DOHH2 (cell line): ENCODE measurements at regions not wholly inside any gene's neighbourhood (a gene's known extent, or its start where the extent isn't known, plus 50 kb on each side); places are given as distances from the start of the nearest gene placed in this dataset.

Experiments
- H3F3A ChIP-seq: fragments of 200-600 bp; sonication (generic), shearing (Covaris generic); 2 replicates; pipeline ENCODE4 v1.6.0; 2016; ENCODE audit warnings: antibody characterized with exemption, mild to moderate bottlenecking; ENCODE audit not compliant: control insufficient read depth, insufficient read depth
- H3K27ac ChIP-seq: fragments of 200-600 bp; sonication (generic); 2 replicates; pipeline ENCODE4 v1.5.1; 2014; ENCODE audit warnings: low read depth, mild to moderate bottlenecking, low read length, moderate library complexity
- H3K27me3 ChIP-seq: fragments of 200-600 bp; sonication (generic); 2 replicates; pipeline ENCODE4 v1.6.1; 2014; ENCODE audit warnings: mild to moderate bottlenecking, low read length, mixed read lengths; ENCODE audit not compliant: control insufficient read depth
- H3K36me3 ChIP-seq: fragments of 200-600 bp; sonication (generic); 2 replicates; pipeline ENCODE4 v1.6.1; 2014; ENCODE audit warnings: mild to moderate bottlenecking, low read length, moderate library complexity, mixed read lengths; ENCODE audit not compliant: control insufficient read depth
- H3K4me1 ChIP-seq: fragments of 200-600 bp; sonication (generic); 2 replicates; pipeline ENCODE4 v1.6.1; 2014; ENCODE audit warnings: mild to moderate bottlenecking, low read length, mixed read lengths; ENCODE audit not compliant: control insufficient read depth
- H3K4me2 ChIP-seq: fragments of 200-600 bp; sonication (generic); 2 replicates; pipeline ENCODE4 v1.6.0; 2014; ENCODE audit warnings: mild to moderate bottlenecking, low read length, moderate library complexity
- H3K4me3 ChIP-seq: fragments of 200-600 bp; sonication (generic); 2 replicates; pipeline ENCODE4 v1.5.1; 2014; ENCODE audit warnings: mild to moderate bottlenecking, low read length, mixed read lengths
- H3K79me2 ChIP-seq: fragments of 200-600 bp; sonication (generic); 2 replicates; pipeline ENCODE4 v1.6.1; 2014; ENCODE audit warnings: mild to moderate bottlenecking, low read length, mixed read lengths; ENCODE audit not compliant: control insufficient read depth
- H3K9me2 ChIP-seq: fragments of 200-600 bp; sonication (generic); replicated peaks from 2 replicates; pipeline ENCODE4 v1.6.1; 2014; ENCODE audit warnings: mild to moderate bottlenecking, low read length, mixed read lengths; ENCODE audit not compliant: control insufficient read depth
- H3K9me3 ChIP-seq: fragments of 200-600 bp; sonication (generic); 2 replicates; pipeline ENCODE4 v1.6.1; 2014; ENCODE audit warnings: antibody characterized with exemption, low read length, mixed read lengths; ENCODE audit not compliant: control insufficient read depth, insufficient read depth
- H4K20me1 ChIP-seq: fragments of 200-600 bp; sonication (generic); 2 replicates; pipeline ENCODE4 v1.6.0; 2014; ENCODE audit warnings: low read depth, mild to moderate bottlenecking, antibody characterized with exemption, low read length, moderate library complexity; ENCODE audit not compliant: control insufficient read depth, insufficient read depth
- EZH2phosphoT487 ChIP-seq: fragments of 200-600 bp; sonication (generic); IDR thresholded peaks from 2 replicates; pipeline ENCODE4 v1.6.1; 2017; ENCODE audit warnings: borderline replicate concordance, mild to moderate bottlenecking, antibody characterized with exemption, low read length, moderate library complexity, mixed read lengths
- TF ChIP-seq, protein P1 (sequence below): fragments of 200-600 bp; sonication (generic); IDR thresholded peaks from one replicate; pipeline ENCODE4 v1.5.1; 2014; ENCODE audit warnings: antibody characterized with exemption, mild to moderate bottlenecking, low read depth, low read length; ENCODE audit not compliant: poor library complexity, severe bottlenecking

- Histone ChIP-seq H3K4me2 (no peak overlapping the region), H3K9me2 (no peaks in the 10 kb centered on the region), H3F3A (no peaks in the 10 kb centered on the region), H3K9me3 (no peaks in the 10 kb centered on the region), H3K4me1 (no peaks in the 10 kb centered on the region), H3K27me3 (no peaks in the 10 kb centered on the region), H3K36me3 (no peaks in the 10 kb centered on the region), H4K20me1 (no peaks in the 10 kb centered on the region), H3K27ac (no peak overlapping the region), H3K4me3 (no peak overlapping the region), H3K79me2 (no peaks in the 10 kb centered on the region)
- TF ChIP-seq EZH2phosphoT487: no peak
- TF ChIP-seq, protein P1, sequence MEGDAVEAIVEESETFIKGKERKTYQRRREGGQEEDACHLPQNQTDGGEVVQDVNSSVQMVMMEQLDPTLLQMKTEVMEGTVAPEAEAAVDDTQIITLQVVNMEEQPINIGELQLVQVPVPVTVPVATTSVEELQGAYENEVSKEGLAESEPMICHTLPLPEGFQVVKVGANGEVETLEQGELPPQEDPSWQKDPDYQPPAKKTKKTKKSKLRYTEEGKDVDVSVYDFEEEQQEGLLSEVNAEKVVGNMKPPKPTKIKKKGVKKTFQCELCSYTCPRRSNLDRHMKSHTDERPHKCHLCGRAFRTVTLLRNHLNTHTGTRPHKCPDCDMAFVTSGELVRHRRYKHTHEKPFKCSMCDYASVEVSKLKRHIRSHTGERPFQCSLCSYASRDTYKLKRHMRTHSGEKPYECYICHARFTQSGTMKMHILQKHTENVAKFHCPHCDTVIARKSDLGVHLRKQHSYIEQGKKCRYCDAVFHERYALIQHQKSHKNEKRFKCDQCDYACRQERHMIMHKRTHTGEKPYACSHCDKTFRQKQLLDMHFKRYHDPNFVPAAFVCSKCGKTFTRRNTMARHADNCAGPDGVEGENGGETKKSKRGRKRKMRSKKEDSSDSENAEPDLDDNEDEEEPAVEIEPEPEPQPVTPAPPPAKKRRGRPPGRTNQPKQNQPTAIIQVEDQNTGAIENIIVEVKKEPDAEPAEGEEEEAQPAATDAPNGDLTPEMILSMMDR: no peak
Measured at GRCh38 chr5:122534829-122535228, 222.8 kb downstream of the SNCAIP start.

DNA sequence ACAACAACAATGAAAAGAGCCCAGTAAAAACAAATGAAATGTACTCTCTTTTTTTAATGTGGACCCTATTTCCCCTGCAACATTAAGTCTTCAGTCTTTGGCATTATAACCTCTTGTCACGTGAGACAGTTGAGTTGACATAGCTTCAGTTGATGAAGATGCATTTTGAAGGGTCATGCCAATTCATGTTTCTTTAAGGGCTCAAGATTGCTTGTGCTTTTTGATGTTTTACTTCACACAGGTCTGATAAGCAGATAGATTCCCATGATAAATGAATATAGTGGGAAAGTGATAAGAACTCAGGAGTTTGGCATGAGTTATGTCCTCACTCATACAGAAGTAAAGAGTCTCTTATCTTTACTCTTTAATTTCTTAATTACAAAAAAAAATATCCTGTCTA lies 229.4 kb downstream of the SNCAIP start:
- Histone ChIP-seq H3F3A (no peaks in the 10 kb centered on the region), H3K27me3 (no peaks in the 10 kb centered on the region), H3K4me3 (no peak overlapping the region), H3K36me3 (no peaks in the 10 kb centered on the region), H3K4me1 (no peaks in the 10 kb centered on the region), H3K27ac (no peak overlapping the region), H4K20me1 (no peaks in the 10 kb centered on the region), H3K9me2 (no peaks in the 10 kb centered on the region), H3K4me2 (no peak overlapping the region), H3K9me3 (no peaks in the 10 kb centered on the region; the same call in 1 of the 2 replicates), H3K79me2 (no peaks in the 10 kb centered on the region)
- no peak for TF ChIP-seq EZH2phosphoT487
- TF ChIP-seq, protein P1: no peak

DNA sequence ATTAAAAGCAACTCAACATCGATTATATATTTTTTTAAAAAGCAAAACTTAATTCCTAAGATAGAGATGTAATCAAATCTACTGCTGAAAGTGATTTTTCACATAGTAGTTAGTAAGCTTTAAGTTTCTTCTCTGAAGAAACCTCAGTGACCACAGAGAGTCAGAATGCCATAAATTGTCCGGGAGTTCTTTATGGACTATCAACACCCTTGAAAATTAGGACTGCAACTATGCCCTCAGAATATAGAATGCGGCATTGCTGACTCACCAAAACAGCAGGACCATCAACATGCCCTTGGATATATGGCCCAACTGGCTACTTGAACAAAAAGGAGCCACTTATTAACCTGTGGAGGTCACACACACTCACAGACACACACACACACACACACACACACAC lies 228.9 kb upstream of the SNX2 start:
- no peaks in the 10 kb centered on the region for H3F3A ChIP-seq
- no peaks in the 10 kb centered on the region for H3K27me3 ChIP-seq
- TF ChIP-seq, protein P1: no peak
- TF ChIP-seq EZH2phosphoT487: no peak
- no peaks in the 10 kb centered on the region for H3K36me3 ChIP-seq
- no peak overlapping the region for H3K4me2 ChIP-seq
- no peaks in the 10 kb centered on the region; the same call in 1 of the 2 replicates for H3K9me3 ChIP-seq
- no peaks in the 10 kb centered on the region for H3K9me2 ChIP-seq
- H3K4me1 ChIP-seq: no peaks in the 10 kb centered on the region
- H3K79me2 ChIP-seq: no peaks in the 10 kb centered on the region
- H3K4me3 ChIP-seq: no peak overlapping the region
- no peak overlapping the region for H3K27ac ChIP-seq
- H4K20me1 ChIP-seq: no peaks in the 10 kb centered on the region

DNA sequence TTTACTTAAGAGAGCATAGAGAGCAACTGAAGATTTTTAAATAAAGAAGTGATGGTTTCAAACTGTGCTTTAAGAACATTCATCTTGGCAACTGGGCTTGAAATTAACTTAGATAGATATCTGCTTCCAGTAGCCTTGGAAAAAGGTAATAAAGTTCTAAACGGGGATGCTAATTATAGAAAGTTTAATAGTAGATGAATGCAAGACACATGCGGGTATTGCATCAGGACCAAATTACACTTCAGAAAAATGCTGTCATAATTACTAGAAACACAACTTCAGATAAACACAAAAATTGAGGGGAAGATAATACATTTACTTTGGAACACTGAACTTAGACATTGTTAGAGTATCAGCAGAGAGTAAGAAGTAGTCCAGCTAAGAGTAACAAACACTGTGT lies 227.7 kb upstream of the SNX2 start:
- H3K4me2 ChIP-seq: no peak overlapping the region
- no peak overlapping the region for H3K27ac ChIP-seq
- H3K4me3 ChIP-seq: no peak overlapping the region
- H3K79me2 ChIP-seq: no peaks in the 10 kb centered on the region
- H3K9me3 ChIP-seq: no peaks in the 10 kb centered on the region; the same call in 1 of the 2 replicates
- no peaks in the 10 kb centered on the region for H4K20me1 ChIP-seq
- no peaks in the 10 kb centered on the region for H3K4me1 ChIP-seq
- no peaks in the 10 kb centered on the region for H3K9me2 ChIP-seq
- no peaks in the 10 kb centered on the region for H3K27me3 ChIP-seq
- TF ChIP-seq, protein P1: no peak
- no peaks in the 10 kb centered on the region for H3K36me3 ChIP-seq
- no peaks in the 10 kb centered on the region for H3F3A ChIP-seq
